NCI-H69 (cell line): ENCODE measurements at regions not wholly inside any gene's neighbourhood (a gene's known extent, or its start where the extent isn't known, plus 50 kb on each side); places are given as distances from the start of the nearest gene placed in this dataset.

Experiments used
- DNase-seq: peaks from one replicate; lab custom pipeline; 2025; lab: John Stamatoyannopoulos, UW

DNA sequence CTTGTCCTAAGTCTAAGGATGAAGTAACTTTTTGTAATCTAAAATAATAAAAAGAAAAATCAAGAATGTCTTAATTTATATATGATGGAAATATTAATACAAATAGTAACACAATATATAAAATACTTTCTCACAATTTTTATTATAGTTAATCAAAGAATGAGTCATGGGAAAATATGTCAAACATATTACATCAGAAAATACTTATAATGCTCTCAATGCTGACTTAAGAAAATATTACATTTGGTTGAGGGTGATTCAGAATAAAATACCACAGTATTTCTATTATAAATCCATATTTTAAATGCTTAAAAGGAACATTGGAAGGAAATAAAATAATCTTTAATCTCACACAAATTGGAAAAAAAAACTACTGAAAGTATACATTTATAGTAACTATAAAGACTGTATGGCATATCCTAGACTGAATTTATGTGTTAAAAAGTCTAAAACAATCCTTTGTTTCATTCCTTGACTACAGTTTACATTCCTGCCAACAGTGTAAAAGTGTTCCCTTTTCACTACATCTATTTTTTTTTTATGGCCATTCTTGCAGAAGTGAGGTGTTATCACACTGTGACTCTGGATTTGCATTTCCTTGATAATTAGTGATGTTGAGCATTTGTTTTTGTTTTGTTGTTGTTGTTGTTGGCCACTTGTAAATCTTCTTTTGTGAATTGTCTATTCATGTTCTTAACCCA lies 1573.5 kb upstream of the ACVR2A start:
- no peak for DNase-seq

DNA sequence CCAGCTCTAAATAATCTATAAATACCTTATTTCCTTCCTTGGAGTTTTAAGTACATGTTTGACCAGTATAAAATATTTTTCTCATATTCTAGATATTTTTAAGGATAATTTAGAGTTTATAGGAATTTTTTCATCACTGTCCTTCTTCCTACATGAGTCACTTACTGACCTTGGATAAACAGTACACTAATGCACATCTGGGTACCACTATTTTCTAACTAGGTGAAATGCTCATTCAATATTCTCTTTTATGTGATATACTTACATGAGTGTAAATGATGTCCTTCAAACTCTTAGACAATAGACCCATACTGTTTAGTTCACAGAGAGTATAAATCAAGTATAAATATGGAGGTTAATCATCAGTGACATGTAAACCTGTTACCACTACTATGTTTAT lies 1574.2 kb upstream of the ACVR2A start:
- DNase-seq = no peak

- no peak for DNase-seq
Observed at GRCh38 chr2:146267093-146267492, 1577.7 kb upstream of the ACVR2A start.

- DNase-seq = no peak
Observed at GRCh38 chr2:146265656-146266055, 1579.2 kb upstream of the ACVR2A start.

DNA sequence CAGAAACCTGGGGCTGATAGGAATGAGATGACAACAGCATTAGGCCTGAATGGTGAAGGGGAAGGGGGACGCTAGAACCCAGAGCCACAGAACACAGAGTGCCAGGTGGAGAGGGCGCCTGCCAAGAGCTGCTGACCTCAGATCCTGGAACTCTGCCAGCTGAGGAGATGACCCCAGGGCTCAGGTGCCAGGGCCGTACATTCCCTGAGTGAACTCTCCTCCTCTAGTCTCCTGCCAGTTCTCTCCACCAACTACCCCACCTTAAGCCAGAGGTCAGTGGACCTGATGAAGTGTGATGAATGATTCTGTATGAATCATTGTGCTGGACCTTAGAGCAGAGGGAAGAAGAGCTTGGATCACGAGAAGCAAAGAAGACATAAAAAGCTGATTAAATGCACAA lies 1582.2 kb upstream of the ACVR2A start:
- no peak for DNase-seq

- no peak for DNase-seq
Observed at GRCh38 chr2:146260551-146260950, 1584.3 kb upstream of the ACVR2A start.

- no peak for DNase-seq
Observed at GRCh38 chr2:146259816-146260215, 1585.0 kb upstream of the ACVR2A start.

DNA sequence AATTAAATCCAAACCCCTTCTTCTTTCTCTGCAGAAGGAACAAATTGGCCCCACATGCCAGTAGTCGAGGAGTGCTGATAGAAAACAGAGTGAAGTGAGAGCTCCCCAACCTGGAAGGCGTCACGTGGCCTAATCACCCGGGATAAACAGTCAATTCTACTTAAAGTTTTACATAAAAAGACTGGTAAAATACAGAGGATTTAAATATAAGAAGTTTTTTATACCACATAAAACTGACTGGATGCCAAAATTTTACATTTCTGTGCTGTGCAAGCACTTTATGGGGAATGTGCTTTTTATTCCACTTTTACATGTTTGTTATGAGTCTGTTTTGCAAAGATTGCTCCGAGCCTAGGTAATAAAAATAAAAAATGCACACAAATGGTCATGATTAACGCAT lies 1586.8 kb upstream of the ACVR2A start:
- DNase-seq = no peak

DNA sequence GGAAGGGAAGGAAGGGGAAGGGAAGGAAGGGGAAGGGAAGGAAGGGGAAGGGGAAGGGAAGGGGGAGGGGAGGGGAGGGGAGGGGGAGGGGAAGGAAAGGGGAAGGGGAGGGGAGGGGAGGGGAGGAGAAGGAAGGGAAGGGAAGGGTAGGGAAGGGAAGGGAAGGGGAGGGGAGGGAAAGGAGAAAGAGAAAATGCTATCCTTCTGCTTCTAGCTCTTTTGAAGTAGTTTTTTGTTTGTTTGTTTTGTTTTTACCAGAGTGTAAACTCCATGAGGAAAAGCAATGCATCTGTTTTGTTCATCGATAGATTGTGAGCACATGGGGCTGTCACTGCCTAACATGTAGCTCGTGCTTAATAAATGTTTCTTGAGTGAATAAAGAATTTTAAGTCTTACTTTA lies 1592.7 kb upstream of the ACVR2A start:
- no peak for DNase-seq

DNA sequence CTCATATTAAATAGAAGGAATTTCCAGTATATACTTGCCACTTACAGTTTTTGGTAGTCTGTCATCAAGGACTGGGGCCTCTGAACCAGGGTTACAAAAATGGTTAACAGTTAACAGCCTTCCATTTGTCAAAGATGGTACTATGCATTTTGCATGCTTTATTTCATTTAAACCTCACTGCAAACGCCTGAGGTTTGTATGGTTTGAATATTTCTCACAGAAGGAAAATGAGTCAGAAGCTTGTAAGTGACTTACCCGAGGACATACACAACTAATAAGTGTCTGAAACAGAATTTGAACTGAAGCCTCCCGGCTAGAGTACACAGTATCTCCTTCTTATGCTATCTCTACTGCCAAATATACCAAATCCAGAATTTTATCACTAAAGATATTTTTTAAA lies 1593.5 kb upstream of the ACVR2A start:
- DNase-seq = no peak

GRCh38 chr2:146246736-146247523 lies 1597.9 kb upstream of the ACVR2A start:
- DNase-seq = no peak

DNA sequence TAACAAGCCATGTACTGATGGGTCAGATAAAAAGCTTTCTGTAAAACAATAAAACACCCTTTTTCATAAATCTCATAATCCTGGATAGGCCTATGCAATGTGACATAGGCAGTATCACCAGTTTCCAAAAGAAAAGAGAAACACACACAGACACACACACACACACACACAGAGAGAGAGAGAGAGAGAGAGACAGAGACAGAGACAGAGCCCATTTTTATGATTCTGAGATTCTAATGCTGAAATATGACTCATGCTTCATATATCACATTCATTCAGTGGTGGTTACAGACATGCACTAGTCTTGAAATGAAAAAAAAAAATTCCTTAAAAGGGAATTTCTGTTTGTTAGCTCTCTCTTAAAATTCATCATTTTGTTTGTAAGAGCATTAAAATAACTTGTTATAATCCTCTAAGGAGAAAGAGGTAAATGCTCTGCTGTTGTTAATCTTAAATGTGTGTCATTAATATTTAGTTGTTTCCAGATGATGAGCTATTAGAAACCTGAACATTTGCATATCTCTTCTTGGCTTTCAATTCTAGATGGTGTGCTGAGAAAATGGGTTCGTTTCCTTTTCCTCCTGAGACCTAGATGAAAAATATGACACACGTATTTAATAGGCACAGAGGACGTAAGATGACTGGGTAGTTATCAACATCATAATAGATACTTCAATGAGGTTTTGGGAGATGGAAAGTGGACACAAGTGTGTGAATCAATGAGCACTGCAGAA lies 1598.7 kb upstream of the ACVR2A start:
- DNase-seq = no peak

DNA sequence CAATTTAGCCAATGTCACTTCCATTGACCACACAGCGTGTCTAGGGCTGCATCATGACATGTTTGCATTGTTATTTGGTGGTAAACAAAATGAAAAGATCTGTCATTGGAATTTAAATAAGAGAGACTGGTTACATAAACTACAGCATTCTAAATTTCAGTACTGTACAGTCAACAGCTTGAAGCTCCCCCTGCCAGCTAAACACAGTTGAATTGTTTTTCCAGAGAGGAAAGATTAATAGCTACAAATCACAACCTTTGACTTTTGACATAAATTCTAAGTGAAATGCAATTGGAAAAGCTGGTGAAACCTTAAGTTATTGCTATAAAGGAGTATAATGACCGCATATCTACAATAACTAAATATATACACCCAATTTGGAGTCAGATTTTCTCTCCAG lies 1600.0 kb upstream of the ACVR2A start:
- DNase-seq = no peak

DNA sequence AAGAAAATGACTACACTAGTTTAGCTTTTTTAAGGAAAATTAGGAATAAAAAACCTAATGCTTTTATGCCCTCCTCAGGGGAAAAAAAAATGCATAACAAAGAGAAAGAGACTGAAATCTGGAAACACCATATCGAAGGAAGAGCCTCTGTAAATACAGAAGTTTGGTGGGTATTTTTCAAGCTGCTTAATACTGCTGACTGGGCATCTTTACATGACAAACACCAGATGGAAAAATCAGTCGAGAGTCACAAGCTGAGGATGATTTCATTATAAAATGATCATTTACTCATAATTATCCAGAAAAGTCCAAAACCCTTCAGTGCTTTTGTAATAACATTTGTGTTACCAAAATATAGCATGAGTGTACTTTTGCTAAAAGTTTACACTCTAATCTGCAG lies 1600.7 kb upstream of the ACVR2A start:
- no peak for DNase-seq

GRCh38 chr2:146241023-146241422 lies 1603.8 kb upstream of the ACVR2A start:
- DNase-seq = no peak

DNA sequence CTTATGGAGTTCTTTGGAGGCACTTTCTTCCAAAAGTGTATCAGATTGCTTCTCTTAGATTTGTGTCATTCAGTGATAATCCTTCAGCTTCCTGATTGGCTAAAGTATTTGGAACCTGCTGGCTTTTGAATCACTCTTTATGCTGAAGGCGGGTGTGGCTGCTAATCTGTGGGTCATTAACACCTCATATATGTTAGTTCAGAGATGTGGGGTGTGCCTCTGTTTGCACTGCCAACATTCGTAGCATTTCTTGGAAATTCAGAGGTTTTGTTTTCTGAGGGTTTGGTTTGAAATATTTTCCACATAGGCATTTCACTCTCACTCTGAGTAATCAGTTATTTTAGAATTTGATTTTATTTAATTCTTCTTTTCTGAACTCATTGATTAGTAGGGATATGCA lies 1604.4 kb upstream of the ACVR2A start:
- no peak for DNase-seq

- no peak for DNase-seq
Observed at GRCh38 chr2:146239392-146240135, 1605.3 kb upstream of the ACVR2A start.

GRCh38 chr2:146238254-146238966 lies 1606.4 kb upstream of the ACVR2A start:
- no peak for DNase-seq

DNA sequence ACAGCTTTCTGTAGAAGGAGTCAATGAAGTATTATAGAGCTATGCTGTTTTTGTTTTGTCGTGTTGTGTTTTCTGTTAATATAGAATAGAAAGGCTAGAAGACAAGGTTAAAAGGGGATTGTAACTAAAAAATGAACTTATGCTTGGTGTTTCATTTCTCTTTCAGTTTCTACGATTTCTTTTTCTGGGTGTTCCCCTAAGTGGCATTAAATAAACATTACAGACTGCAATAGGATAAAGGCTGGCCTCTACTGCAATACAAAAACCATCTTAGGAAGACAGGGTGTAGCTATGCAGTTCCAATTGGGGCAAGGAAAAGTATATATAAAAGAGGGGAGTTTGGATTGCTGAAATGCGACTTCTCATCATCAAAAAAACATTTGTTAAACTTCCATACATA lies 1609.7 kb upstream of the ACVR2A start:
- no peak for DNase-seq

DNA sequence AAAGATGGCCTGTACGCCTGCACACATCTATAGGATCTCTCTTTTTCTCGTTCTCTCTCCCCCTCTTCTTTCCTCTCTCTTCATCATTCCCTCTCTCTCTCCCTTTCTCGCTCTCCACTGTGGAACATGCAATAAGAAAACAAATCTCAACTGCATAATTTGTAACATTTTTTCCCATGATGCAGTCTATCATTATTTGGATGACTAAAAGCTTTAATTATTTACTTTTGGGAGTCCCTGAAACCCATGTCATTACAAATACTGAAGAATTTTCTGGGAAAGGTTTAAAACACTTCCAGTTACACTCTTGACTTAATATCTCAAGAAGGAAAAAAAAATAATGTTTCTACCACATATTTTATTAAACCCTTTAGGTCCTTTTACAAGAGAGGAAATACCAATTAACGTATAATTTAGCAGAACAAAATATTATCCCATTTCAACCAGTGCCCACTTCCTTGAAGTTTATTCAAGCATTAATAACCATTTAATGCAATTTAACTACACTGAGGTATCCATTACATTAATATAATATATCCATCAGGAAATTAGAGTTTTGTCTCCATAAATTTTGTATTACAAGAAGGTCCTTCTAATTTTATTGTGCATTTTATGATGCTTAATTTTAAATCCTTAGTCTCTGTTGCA lies 1615.2 kb upstream of the ACVR2A start:
- DNase-seq = no peak

GRCh38 chr2:146228466-146229058 lies 1616.3 kb upstream of the ACVR2A start:
- no peak for DNase-seq
